RWPE1 (cell line): ENCODE measurements at regions not wholly inside any gene's neighbourhood (a gene's known extent, or its start where the extent isn't known, plus 50 kb on each side); places are given as distances from the start of the nearest gene placed in this dataset.

ENCODE experiments used
- CTCF ChIA-PET: fragments of 350-600 bp; sonication (Branson Sonifier 250); formaldehyde crosslinking; extraction: SDS; loops from one replicate; lab custom pipeline; 2021; lab: Yijun Ruan, JAX
- POLR2A ChIA-PET: fragments of 400-600 bp; formaldehyde crosslinking; extraction: SDS; loops from one replicate; lab custom pipeline; 2020; ENCODE audit warnings: antibody characterized with exemption; ENCODE audit not compliant: low non-redundant PET; lab: Yijun Ruan, JAX
- DNase-seq: peaks from one replicate; pipeline ENCODE4 v3.0.0; 2012; ENCODE audit warnings: low spot score
- H3K27ac ChIP-seq: fragments of 450-650 bp; 2 replicates; pipeline ENCODE4 v1.5.1; 2017
- TF ChIP-seq, protein P1 (sequence below): fragments of 450-650 bp; conservative IDR thresholded peaks from 2 replicates; pipeline ENCODE4 v1.5.1; 2017; ENCODE audit warnings: low read depth, mild to moderate bottlenecking

- CTCF ChIA-PET: no interaction called here
Observed at GRCh38 chr11:128316541-128317227, 270.7 kb downstream of the ETS1 start.

GRCh38 chr11:128315933-128316332, 271.4 kb downstream of the ETS1 start:
- H3K27ac ChIP-seq: no peak overlapping the region
- TF ChIP-seq, protein P1, sequence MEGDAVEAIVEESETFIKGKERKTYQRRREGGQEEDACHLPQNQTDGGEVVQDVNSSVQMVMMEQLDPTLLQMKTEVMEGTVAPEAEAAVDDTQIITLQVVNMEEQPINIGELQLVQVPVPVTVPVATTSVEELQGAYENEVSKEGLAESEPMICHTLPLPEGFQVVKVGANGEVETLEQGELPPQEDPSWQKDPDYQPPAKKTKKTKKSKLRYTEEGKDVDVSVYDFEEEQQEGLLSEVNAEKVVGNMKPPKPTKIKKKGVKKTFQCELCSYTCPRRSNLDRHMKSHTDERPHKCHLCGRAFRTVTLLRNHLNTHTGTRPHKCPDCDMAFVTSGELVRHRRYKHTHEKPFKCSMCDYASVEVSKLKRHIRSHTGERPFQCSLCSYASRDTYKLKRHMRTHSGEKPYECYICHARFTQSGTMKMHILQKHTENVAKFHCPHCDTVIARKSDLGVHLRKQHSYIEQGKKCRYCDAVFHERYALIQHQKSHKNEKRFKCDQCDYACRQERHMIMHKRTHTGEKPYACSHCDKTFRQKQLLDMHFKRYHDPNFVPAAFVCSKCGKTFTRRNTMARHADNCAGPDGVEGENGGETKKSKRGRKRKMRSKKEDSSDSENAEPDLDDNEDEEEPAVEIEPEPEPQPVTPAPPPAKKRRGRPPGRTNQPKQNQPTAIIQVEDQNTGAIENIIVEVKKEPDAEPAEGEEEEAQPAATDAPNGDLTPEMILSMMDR: no peak
- DNase-seq: no peak
- ChIA-PET POLR2A (no interaction called here), CTCF (no interaction called here)

More at GRCh38 chr11:128316541-128317227, 270.7 kb downstream of the ETS1 start:
- no peak for DNase-seq
- no peak overlapping the region for H3K27ac ChIP-seq
- POLR2A ChIA-PET: no interaction called here
- TF ChIP-seq, protein P1: no peak

DNA sequence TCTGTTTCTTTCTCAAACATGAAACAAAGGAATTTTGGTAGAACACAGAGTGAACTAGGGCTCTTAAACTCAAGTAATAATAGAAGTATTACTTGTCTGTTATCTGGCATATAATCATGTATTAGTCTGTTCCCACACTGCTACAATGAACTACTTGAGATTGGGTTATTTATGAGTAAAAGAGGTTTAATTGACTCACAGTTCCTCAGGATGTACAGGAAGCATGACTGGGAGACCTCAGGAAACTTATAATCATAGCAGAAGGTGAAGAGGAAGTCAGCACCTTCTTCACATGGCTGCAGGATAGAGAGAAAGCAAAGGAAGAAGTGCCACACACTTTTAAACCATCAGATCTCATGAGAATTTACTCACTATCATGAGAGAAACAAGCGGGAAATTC, 273.4 kb downstream of the ETS1 start:
- POLR2A ChIA-PET: no interaction called here
- H3K27ac ChIP-seq: no peak overlapping the region
- TF ChIP-seq, protein P1: no peak
- no peak for DNase-seq
- CTCF ChIA-PET: no interaction called here

- TF ChIP-seq, protein P1: no peak
- no peak for DNase-seq
- ChIA-PET CTCF (interaction anchor here (0.6 to 0.7 kb wide), 2 partner anchors 242 to 1341 kb away, joined by 4 to 5 read pairs; no protein-coding TSS in a partner anchor), POLR2A (no interaction called here)
- no peak overlapping the region for H3K27ac ChIP-seq
Observed at GRCh38 chr11:128311742-128312719, 275.3 kb downstream of the ETS1 start.

GRCh38 chr11:128310676-128311445, 276.5 kb downstream of the ETS1 start:
- DNase-seq: no peak
- H3K27ac ChIP-seq: no peak overlapping the region
- TF ChIP-seq, protein P1: no peak
- CTCF ChIA-PET: interaction anchor here (0.6 kb wide), 1 partner anchor 1342 kb away, joined by 5 read pairs; no protein-coding TSS in a partner anchor
- POLR2A ChIA-PET: no interaction called here
